NB4 (cell line): ENCODE measurements at regions not wholly inside any gene's neighbourhood (a gene's known extent, or its start where the extent isn't known, plus 50 kb on each side); places are given as distances from the start of the nearest gene placed in this dataset.

Experiments
- MYC ChIP-seq: IDR thresholded peaks from 2 replicates; pipeline ENCODE4 v1.6.1; 2011; ENCODE audit warnings: low read depth, low read length
- POLR2A ChIP-seq: IDR thresholded peaks from 2 replicates; pipeline ENCODE4 v1.6.1; 2011; ENCODE audit warnings: mild to moderate bottlenecking; ENCODE audit not compliant: insufficient read length; ENCODE audit errors: extremely low read depth
- TF ChIP-seq, protein P1 (sequence below): IDR thresholded peaks from one replicate; pipeline ENCODE4 v1.5.1; 2012; ENCODE audit warnings: low read depth, low read length

DNA sequence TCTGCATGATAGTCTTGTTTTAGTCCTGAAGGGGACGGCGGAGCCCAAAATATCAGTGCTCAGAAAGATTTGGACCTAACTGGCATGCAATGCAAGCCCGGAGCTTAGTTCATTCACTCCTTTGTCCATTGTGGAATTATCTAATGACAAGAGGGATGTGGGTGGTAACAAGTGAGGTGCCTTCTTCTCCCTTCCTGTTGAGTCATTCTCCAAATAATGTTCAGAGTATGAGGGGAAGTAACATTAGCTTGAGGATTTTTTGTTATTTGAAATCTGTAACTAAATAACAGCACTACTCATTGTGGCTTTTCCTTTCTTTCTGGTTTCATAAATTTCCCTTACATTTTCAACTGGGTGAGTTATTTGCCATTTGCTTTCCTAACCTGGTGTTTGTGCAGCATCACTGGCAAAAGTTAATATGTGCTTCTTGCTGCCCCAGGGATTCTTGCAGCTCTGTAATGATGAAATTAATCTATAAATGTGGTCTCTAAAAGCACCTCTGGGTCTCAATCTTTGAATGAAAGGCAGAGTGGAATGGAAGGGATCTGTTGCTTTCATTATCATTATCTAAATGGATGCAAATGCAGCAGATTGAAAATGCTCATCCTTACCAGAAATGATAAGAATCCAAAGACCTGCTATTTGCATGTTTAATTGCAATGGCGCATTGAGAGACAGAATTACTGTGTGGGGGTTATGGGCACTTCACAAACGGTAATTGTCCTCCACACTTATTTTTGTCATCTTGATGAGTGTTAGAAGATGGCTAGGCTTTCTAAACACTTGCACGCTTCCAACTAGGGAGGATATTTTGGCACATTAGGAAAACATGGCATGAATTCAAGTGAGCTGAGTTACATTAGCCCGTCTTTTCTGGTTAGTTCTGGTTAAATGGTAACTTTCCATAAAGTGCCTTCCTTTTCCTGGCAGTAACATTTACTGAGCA lies 89.9 kb upstream of the MITF start:
- TF ChIP-seq POLR2A = no peak
- TF ChIP-seq, protein P1, sequence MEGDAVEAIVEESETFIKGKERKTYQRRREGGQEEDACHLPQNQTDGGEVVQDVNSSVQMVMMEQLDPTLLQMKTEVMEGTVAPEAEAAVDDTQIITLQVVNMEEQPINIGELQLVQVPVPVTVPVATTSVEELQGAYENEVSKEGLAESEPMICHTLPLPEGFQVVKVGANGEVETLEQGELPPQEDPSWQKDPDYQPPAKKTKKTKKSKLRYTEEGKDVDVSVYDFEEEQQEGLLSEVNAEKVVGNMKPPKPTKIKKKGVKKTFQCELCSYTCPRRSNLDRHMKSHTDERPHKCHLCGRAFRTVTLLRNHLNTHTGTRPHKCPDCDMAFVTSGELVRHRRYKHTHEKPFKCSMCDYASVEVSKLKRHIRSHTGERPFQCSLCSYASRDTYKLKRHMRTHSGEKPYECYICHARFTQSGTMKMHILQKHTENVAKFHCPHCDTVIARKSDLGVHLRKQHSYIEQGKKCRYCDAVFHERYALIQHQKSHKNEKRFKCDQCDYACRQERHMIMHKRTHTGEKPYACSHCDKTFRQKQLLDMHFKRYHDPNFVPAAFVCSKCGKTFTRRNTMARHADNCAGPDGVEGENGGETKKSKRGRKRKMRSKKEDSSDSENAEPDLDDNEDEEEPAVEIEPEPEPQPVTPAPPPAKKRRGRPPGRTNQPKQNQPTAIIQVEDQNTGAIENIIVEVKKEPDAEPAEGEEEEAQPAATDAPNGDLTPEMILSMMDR = no peak
- TF ChIP-seq MYC = no peak
